ENCODE measurements at regions not wholly inside any gene's neighbourhood (a gene's known extent, or its start where the extent isn't known, plus 50 kb on each side); places are given as distances from the start of the nearest gene placed in this dataset.
A peak's percentile ranks its signal among the peaks of the same experiment; 100 is the strongest.

DNA sequence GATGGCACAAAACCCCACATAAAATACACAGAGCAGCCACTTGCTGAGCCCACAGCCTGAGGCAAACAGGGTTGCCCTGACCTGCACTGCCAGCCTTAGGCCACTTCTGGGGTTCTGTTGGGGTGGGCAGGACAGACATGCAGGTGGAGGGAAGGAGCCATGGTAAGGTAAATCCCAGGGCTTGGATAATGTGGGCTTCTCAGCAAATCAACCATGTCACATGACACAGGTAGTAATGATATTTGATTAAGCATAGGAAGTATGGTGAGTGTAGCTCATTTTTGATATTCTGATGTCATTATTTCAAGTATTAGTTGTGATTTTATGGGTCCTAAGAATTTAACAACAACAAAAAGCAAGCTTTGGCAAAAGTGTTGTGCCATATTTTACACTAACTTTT, 124.6 kb downstream of the FOXA2 start:
- TF ChIP-seq, protein P1, sequence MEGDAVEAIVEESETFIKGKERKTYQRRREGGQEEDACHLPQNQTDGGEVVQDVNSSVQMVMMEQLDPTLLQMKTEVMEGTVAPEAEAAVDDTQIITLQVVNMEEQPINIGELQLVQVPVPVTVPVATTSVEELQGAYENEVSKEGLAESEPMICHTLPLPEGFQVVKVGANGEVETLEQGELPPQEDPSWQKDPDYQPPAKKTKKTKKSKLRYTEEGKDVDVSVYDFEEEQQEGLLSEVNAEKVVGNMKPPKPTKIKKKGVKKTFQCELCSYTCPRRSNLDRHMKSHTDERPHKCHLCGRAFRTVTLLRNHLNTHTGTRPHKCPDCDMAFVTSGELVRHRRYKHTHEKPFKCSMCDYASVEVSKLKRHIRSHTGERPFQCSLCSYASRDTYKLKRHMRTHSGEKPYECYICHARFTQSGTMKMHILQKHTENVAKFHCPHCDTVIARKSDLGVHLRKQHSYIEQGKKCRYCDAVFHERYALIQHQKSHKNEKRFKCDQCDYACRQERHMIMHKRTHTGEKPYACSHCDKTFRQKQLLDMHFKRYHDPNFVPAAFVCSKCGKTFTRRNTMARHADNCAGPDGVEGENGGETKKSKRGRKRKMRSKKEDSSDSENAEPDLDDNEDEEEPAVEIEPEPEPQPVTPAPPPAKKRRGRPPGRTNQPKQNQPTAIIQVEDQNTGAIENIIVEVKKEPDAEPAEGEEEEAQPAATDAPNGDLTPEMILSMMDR (conservative IDR thresholded peaks at IDR 0.05; ENCODE audit: low read depth, low read length): no peak
- no peak overlapping the region for H3K4me3 ChIP-seq (ENCODE audit: low read length)
- no peak for DNase-seq (ENCODE audit: low read depth)

DNA sequence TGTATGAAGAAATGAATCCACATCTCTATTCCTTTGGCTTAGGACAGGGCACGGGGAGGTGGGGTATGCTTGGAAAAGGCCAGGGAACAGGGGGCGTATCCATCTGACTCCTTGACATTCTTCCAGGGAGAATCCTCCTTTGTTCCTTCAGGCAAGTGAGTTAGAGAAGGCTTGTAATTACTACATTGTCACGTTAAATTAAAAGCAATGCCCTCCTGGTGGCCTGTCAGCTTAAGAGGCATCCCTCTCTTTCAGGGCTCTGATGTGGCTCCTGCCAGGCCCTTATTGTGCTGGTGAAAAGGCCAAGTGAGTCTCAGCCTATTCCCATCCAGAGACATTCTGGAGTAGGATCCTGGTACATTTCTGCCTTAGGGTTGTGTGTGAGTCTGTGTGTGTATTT, 128.3 kb downstream of the FOXA2 start:
- DNase-seq (ENCODE audit: low read depth): no peak
- H3K4me3 ChIP-seq (ENCODE audit: low read length): no peak overlapping the region
- TF ChIP-seq, protein P1 (conservative IDR thresholded peaks at IDR 0.05; ENCODE audit: low read depth, low read length): no peak

DNA sequence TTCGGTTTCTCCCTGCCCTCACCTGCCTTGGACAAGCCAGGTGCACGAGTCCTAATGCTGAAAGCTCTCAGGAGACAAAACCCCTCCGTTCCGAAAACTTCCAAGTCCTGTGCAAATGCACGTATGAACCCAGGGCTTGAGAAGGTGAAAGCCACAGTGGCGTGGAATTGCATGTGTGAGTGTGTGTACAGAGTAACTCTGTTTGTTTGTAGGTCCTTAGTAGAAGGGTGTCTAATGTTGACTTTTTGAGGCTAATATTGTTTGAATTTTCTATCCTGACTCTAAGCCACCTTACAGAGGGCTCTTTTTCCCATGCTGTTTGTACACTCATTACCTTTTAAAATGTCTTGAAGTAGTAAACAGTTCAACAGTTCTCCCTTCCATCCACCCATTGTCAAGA, 129.1 kb downstream of the FOXA2 start:
- H3K4me3 ChIP-seq (ENCODE audit: low read length): no peak overlapping the region
- no peak for DNase-seq (ENCODE audit: low read depth)
- TF ChIP-seq, protein P1 (conservative IDR thresholded peaks at IDR 0.05; ENCODE audit: low read depth, low read length): no peak

DNA sequence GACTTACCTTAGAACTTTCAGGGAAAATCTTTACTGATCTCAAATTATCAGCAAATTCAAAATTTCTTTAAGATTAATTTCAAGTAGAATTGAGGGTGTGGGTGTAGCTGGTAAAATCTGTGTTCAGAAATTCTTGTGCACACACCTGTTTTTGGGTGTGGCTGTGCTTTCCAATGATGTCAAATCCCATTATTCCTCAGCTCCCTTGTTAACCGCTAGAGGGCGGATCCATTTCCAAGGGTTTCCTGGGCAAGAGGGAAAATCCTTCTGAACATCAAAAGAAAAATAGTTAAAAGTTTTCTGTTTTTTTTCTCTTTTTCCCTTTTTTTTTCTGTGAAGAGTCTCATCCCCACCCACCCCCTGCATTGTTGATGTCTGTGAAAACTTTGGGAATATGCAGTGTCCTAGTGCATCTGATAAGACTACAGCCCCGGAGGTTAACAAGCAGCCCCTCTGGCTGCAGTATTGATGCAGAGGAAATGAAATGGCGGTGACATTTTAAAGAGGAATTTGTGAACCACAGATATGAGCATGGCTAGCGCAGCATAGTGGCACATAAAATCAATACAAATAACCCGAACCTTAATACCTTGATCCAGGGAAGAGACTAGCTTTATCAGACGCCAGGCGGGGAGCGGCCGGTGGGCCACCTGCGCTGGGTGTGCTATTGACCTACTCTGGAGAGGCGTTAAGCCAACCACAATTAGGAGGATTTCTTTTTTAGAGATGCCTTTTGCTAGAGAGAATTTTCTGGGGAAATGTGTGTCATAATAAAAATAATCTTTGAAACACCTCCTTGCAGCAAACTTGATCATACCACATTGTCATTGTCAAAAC, 130.9 kb downstream of the FOXA2 start:
- TF ChIP-seq, protein P1 (conservative IDR thresholded peaks at IDR 0.05; ENCODE audit: low read depth, low read length): peak; percentile 59
- DNase-seq (ENCODE audit: low read depth): no peak
- no peak overlapping the region for H3K4me3 ChIP-seq (ENCODE audit: low read length)

DNA sequence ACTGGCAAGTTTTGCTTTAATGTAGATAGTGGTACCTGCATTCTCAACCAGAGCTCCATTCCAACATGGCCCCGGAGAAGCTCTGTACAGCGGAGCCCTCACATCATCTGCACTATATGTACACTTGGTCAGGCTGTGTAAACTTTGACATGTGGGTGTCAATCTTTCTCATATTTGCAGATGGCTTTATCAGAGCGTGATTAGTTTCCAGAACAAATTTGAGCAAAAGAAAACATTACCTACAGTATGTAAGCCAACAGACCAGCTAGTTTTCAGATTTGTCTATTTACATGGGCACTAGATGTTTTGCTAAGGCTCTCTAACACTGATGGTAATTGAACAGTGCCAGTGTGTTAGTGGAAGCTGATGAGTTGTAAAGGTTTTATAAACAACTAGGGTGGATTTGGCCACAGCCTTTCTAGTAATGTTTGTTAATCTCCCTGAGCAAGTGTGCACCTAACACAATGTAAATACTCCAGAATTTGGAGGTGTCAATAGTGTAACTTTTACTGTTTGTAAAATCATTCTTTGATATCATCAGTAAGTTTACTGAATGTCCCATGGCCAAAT, 131.8 kb downstream of the FOXA2 start:
- no peak overlapping the region for H3K4me3 ChIP-seq (ENCODE audit: low read length)
- TF ChIP-seq, protein P1 (conservative IDR thresholded peaks at IDR 0.05; ENCODE audit: low read depth, low read length): no peak
- no peak for DNase-seq (ENCODE audit: low read depth)

DNA sequence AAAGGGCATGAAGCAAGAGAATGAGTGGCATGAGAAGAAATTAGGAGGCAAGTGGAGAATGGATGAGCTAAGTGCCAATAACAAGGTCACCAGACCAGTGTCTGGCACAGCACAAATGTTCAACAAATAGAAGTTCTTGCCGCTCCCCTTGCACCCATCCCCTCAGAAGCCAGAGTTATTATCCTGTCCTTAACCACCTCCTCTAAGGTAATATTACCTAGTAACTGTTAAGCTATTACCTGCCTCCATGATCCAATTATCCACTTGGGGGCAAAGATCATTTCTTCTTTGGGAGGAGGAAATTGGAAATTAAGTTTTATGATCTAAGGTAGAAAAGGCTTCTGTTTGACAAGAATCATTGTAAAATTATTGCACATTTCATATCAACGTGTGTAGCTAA, 133.8 kb downstream of the FOXA2 start:
- no peak for DNase-seq (ENCODE audit: low read depth)
- TF ChIP-seq, protein P1 (conservative IDR thresholded peaks at IDR 0.05; ENCODE audit: low read depth, low read length): no peak
- H3K4me3 ChIP-seq (ENCODE audit: low read length): no peak overlapping the region
